ENCODE measurements at regions not wholly inside any gene's neighbourhood (a gene's known extent, or its start where the extent isn't known, plus 50 kb on each side); places are given as distances from the start of the nearest gene placed in this dataset.

GRCh38 chr14:31994391-31995033 is 82.6 kb upstream of the ARHGAP5 start:
- DNase-seq (ENCODE audit: low read depth in 2 of 3, low spot score in 1 of 3), result no peak

- no peak for DNase-seq (ENCODE audit: low read depth in 2 of 3, low spot score in 1 of 3)
Observed at GRCh38 chr14:32003585-32003984, 73.5 kb upstream of the ARHGAP5 start.

- DNase-seq (ENCODE audit: low read depth in 2 of 3, low spot score in 1 of 3), result no peak
Observed at GRCh38 chr14:32004300-32004699, 72.8 kb upstream of the ARHGAP5 start.

GRCh38 chr14:32005628-32006027 is 71.5 kb upstream of the ARHGAP5 start:
- no peak for DNase-seq (ENCODE audit: low read depth in 2 of 3, low spot score in 1 of 3)

GRCh38 chr14:32006263-32007110 is 70.6 kb upstream of the ARHGAP5 start:
- no peak for DNase-seq (ENCODE audit: low read depth in 2 of 3, low spot score in 1 of 3)

- no peak for DNase-seq (ENCODE audit: low read depth in 2 of 3, low spot score in 1 of 3)
Observed at GRCh38 chr14:32007755-32008362, 69.2 kb upstream of the ARHGAP5 start.

- no peak for DNase-seq (ENCODE audit: low read depth in 2 of 3, low spot score in 1 of 3)
Observed at GRCh38 chr14:32008602-32009193, 68.4 kb upstream of the ARHGAP5 start.

- no peak for DNase-seq (ENCODE audit: low read depth in 2 of 3, low spot score in 1 of 3)
Observed at GRCh38 chr14:32009221-32009975, 67.7 kb upstream of the ARHGAP5 start.

GRCh38 chr14:32009976-32010581 is 67.0 kb upstream of the ARHGAP5 start:
- no peak for DNase-seq (ENCODE audit: low read depth in 2 of 3, low spot score in 1 of 3)

- DNase-seq (ENCODE audit: low read depth in 2 of 3, low spot score in 1 of 3), result no peak
Observed at GRCh38 chr14:32010604-32011125, 66.4 kb upstream of the ARHGAP5 start.

GRCh38 chr14:32011225-32011624 is 65.9 kb upstream of the ARHGAP5 start:
- no peak for DNase-seq (ENCODE audit: low read depth in 2 of 3, low spot score in 1 of 3)

GRCh38 chr14:32012062-32012461 is 65.0 kb upstream of the ARHGAP5 start:
- DNase-seq (ENCODE audit: low read depth in 2 of 3, low spot score in 1 of 3), result no peak

- DNase-seq (ENCODE audit: low read depth in 2 of 3, low spot score in 1 of 3), result no peak
Observed at GRCh38 chr14:32012571-32012970, 64.5 kb upstream of the ARHGAP5 start.

GRCh38 chr14:32013083-32013482 is 64.0 kb upstream of the ARHGAP5 start:
- DNase-seq (ENCODE audit: low read depth in 2 of 3, low spot score in 1 of 3), result no peak

GRCh38 chr14:32014057-32014456 is 63.0 kb upstream of the ARHGAP5 start:
- DNase-seq (ENCODE audit: low read depth in 2 of 3, low spot score in 1 of 3), result no peak

- no peak for DNase-seq (ENCODE audit: low read depth in 2 of 3, low spot score in 1 of 3)
Observed at GRCh38 chr14:32014498-32014897, 62.6 kb upstream of the ARHGAP5 start.

- DNase-seq (ENCODE audit: low read depth in 2 of 3, low spot score in 1 of 3), result no peak
Observed at GRCh38 chr14:32015166-32015565, 61.9 kb upstream of the ARHGAP5 start.

- DNase-seq (ENCODE audit: low read depth in 2 of 3, low spot score in 1 of 3), result no peak
Observed at GRCh38 chr14:32017587-32017986, 59.5 kb upstream of the ARHGAP5 start.

GRCh38 chr14:32018391-32019092 is 58.6 kb upstream of the ARHGAP5 start:
- no peak for DNase-seq (ENCODE audit: low read depth in 2 of 3, low spot score in 1 of 3)

GRCh38 chr14:32019276-32019675 is 57.8 kb upstream of the ARHGAP5 start:
- no peak for DNase-seq (ENCODE audit: low read depth in 2 of 3, low spot score in 1 of 3)

Measured in stimulated activated CD4-positive, alpha-beta T cell treated with anti-CD3 and anti-CD28 coated beads, Interleukin-12 subunit alpha, Interleukin-12 subunit beta, amount 100 ng/mL, for 48 hours (primary cell).